ENCODE measurements at regions not wholly inside any gene's neighbourhood (a gene's known extent, or its start where the extent isn't known, plus 50 kb on each side); places are given as distances from the start of the nearest gene placed in this dataset.
"Not testable (repeated sequence)": the region's sequence is repeated elsewhere in the genome, so short reads cannot be mapped to it uniquely, and the experiment has no call there.

DNA sequence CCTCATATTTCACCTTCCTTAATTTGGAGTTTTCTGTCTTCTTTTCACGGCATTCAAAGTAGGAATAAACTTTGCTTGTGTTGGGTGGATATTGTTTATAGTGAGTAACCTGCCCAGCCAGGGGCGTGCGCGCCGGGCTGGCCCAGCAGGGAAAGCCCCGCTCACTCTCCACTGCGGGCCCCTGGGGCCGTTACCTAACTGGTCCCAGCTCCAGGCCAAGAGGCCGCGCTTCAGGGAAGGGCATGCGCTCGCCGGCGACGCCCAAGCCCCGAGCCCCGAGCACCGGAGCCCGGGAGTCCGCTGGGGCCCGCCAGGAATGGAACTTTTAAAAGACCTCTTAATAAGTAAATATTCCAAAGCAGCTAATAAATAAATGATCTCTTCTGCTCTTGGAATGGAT lies 601.3 kb upstream of the ANKRD30A start:
- TF ChIP-seq, protein P1, sequence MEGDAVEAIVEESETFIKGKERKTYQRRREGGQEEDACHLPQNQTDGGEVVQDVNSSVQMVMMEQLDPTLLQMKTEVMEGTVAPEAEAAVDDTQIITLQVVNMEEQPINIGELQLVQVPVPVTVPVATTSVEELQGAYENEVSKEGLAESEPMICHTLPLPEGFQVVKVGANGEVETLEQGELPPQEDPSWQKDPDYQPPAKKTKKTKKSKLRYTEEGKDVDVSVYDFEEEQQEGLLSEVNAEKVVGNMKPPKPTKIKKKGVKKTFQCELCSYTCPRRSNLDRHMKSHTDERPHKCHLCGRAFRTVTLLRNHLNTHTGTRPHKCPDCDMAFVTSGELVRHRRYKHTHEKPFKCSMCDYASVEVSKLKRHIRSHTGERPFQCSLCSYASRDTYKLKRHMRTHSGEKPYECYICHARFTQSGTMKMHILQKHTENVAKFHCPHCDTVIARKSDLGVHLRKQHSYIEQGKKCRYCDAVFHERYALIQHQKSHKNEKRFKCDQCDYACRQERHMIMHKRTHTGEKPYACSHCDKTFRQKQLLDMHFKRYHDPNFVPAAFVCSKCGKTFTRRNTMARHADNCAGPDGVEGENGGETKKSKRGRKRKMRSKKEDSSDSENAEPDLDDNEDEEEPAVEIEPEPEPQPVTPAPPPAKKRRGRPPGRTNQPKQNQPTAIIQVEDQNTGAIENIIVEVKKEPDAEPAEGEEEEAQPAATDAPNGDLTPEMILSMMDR (IDR thresholded peaks at IDR 0.05), result not testable (repeated sequence)
- TF ChIP-seq EP300, POLR2AphosphoS5, POLR2A (IDR thresholded peaks at IDR 0.05): not testable (repeated sequence)
